Body of pancreas (tissue), 4 donors: ENCODE measurements at regions not wholly inside any gene's neighbourhood (a gene's known extent, or its start where the extent isn't known, plus 50 kb on each side); places are given as distances from the start of the nearest gene placed in this dataset.

Experiments
- CTCF ChIP-seq, 7 experiments: fragments of 450-650 bp in 4 of 7; fragments of 200-600 bp in 3 of 7; sonication (generic) in 3 of 7; IDR thresholded peaks; one replicate each; pipeline ENCODE4 v1.5.1; 2016 to 2019; ENCODE audit warnings: antibody characterized with exemption in 7 of 7
- POLR2A ChIP-seq, 3 donors: fragments of 450-650 bp; IDR thresholded peaks; one replicate each; pipeline ENCODE4 v1.6.1; 2016; ENCODE audit warnings: antibody characterized with exemption in 3 of 3, mild to moderate bottlenecking in 2 of 3

DNA sequence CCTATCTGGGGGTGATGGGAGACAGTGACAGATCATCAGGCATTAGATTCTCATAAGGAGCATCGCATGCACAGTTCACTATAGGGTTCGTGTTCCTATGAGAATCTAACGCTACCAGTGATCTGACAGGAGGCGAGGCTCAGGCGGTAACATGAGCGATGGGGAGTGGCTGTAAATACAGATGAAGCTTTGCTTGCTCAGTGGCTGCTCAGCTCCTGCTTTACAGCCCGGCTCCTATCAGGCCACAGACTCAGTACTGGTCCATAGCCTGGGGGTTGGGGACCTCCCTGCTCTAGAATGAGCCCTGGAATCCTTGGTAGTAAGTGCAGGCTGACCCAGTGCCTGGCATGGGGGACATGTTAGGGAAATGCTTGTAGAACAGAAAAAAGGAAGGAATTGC is 426.0 kb downstream of the TYW1 start:
- TF ChIP-seq CTCF (IDR thresholded peaks at IDR 0.05) (no peak), POLR2A (IDR thresholded peaks at IDR 0.05) (no peak)
